BE2C (cell line): ENCODE measurements at regions not wholly inside any gene's neighbourhood (a gene's known extent, or its start where the extent isn't known, plus 50 kb on each side); places are given as distances from the start of the nearest gene placed in this dataset.

ENCODE experiments used
- DNase-seq: peaks from one replicate; pipeline ENCODE4 v3.0.0-alpha.2; 2020
- H3K27me3 ChIP-seq: fragments of 250-450 bp; sonication (Bioruptor Pico); 2 replicates; pipeline ENCODE4 v1.5.1; 2020; ENCODE audit warnings: mild to moderate bottlenecking
- H3K36me3 ChIP-seq: fragments of 250-450 bp; sonication (Bioruptor Pico); 2 replicates; pipeline ENCODE4 v1.5.1; 2020; ENCODE audit warnings: mild to moderate bottlenecking
- H3K4me1 ChIP-seq: fragments of 250-450 bp; sonication (Bioruptor Pico); 2 replicates; pipeline ENCODE4 v1.5.1; 2020
- H3K4me3 ChIP-seq: 2 replicates; pipeline ENCODE4 v1.5.1; 2011; ENCODE audit warnings: low read depth, low read length
- H3K9me3 ChIP-seq: fragments of 250-450 bp; sonication (Bioruptor Pico); 2 replicates; pipeline ENCODE4 v1.5.1; 2020
- CTCF ChIP-seq: IDR thresholded peaks from 2 replicates; pipeline ENCODE4 v1.5.1; 2012; ENCODE audit warnings: mild to moderate bottlenecking, low read depth, low read length

- TF ChIP-seq CTCF: no peak
- peaks cover 23% of the 10 kb centered on the region for H3K4me1 ChIP-seq
- H3K36me3 ChIP-seq: no peaks in the 10 kb centered on the region
- DNase-seq: no peak
- H3K9me3 ChIP-seq: no peaks in the 10 kb centered on the region
- no peak overlapping the region for H3K4me3 ChIP-seq
- no peaks in the 10 kb centered on the region for H3K27me3 ChIP-seq
Observed at GRCh38 chr15:31266712-31267111, 59.9 kb upstream of the KLF13 start.

GRCh38 chr15:31267161-31268107, 59.2 kb upstream of the KLF13 start:
- H3K9me3 ChIP-seq: no peaks in the 10 kb centered on the region
- H3K36me3 ChIP-seq: no peaks in the 10 kb centered on the region
- H3K4me1 ChIP-seq: peaks cover 23% of the 10 kb centered on the region
- H3K4me3 ChIP-seq: no peak overlapping the region
- TF ChIP-seq CTCF: no peak
- DNase-seq: no peak
- H3K27me3 ChIP-seq: no peaks in the 10 kb centered on the region

GRCh38 chr15:31268108-31268501, 58.5 kb upstream of the KLF13 start:
- H3K9me3 ChIP-seq: no peaks in the 10 kb centered on the region
- DNase-seq: no peak
- H3K36me3 ChIP-seq: no peaks in the 10 kb centered on the region
- H3K27me3 ChIP-seq: no peaks in the 10 kb centered on the region
- no peak overlapping the region for H3K4me3 ChIP-seq
- H3K4me1 ChIP-seq: peaks cover 23% of the 10 kb centered on the region
- TF ChIP-seq CTCF: no peak

- Histone ChIP-seq H3K27me3 (no peaks in the 10 kb centered on the region), H3K36me3 (no peaks in the 10 kb centered on the region), H3K4me1 (peaks cover 15% of the 10 kb centered on the region), H3K9me3 (no peaks in the 10 kb centered on the region), H3K4me3 (no peak overlapping the region)
- no peak for DNase-seq
- TF ChIP-seq CTCF: no peak
Observed at GRCh38 chr15:31268911-31269784, 57.5 kb upstream of the KLF13 start.

- no peak overlapping the region for H3K4me3 ChIP-seq
- no peak for DNase-seq
- no peaks in the 10 kb centered on the region for H3K27me3 ChIP-seq
- no peaks in the 10 kb centered on the region for H3K36me3 ChIP-seq
- no peak for TF ChIP-seq CTCF
- no peaks in the 10 kb centered on the region for H3K9me3 ChIP-seq
- H3K4me1 ChIP-seq: peaks cover 16% of the 10 kb centered on the region
Observed at GRCh38 chr15:31269816-31270575, 56.6 kb upstream of the KLF13 start.
